GM23248 (cell line): ENCODE measurements at regions not wholly inside any gene's neighbourhood (a gene's known extent, or its start where the extent isn't known, plus 50 kb on each side); places are given as distances from the start of the nearest gene placed in this dataset.

ENCODE experiments used
- DNase-seq: peaks from one replicate; pipeline ENCODE4 v3.0.0-alpha.2; 2015
- H2AFZ ChIP-seq: fragments of 200-600 bp; sonication (generic); 2 replicates; pipeline ENCODE4 v1.6.1; 2016; ENCODE audit warnings: antibody characterized with exemption
- H3F3A ChIP-seq: fragments of 200-600 bp; sonication (generic); 2 replicates; pipeline ENCODE4 v1.6.1; 2016; ENCODE audit warnings: mild to moderate bottlenecking, antibody characterized with exemption, mixed run types; ENCODE audit not compliant: insufficient read depth
- H3K27ac ChIP-seq: fragments of 200-600 bp; sonication (generic); 2 replicates; pipeline ENCODE4 v1.5.1; 2016; ENCODE audit warnings: mild to moderate bottlenecking
- H3K27me3 ChIP-seq: fragments of 200-600 bp; sonication (generic); replicated peaks from 2 replicates; pipeline ENCODE4 v1.6.1; 2016; ENCODE audit warnings: mild to moderate bottlenecking; ENCODE audit not compliant: insufficient read depth
- H3K36me3 ChIP-seq: fragments of 200-600 bp; sonication (generic); 2 replicates; pipeline ENCODE4 v1.6.1; 2016; ENCODE audit warnings: low read depth, mild to moderate bottlenecking
- H3K4me1 ChIP-seq: fragments of 200-600 bp; sonication (generic); 2 replicates; pipeline ENCODE4 v1.6.1; 2016; ENCODE audit warnings: mild to moderate bottlenecking; ENCODE audit not compliant: insufficient read depth
- H3K4me2 ChIP-seq: fragments of 200-600 bp; sonication (generic); one replicate; pipeline ENCODE4 v1.6.1; 2016; ENCODE audit warnings: mild to moderate bottlenecking; ENCODE audit not compliant: unreplicated experiment
- H3K4me3 ChIP-seq: fragments of 200-600 bp; sonication (generic); 2 replicates; pipeline ENCODE4 v1.5.1; 2016; ENCODE audit warnings: mild to moderate bottlenecking
- H3K79me2 ChIP-seq: fragments of 200-600 bp; sonication (generic); 2 replicates; pipeline ENCODE4 v1.6.1; 2016; ENCODE audit warnings: mild to moderate bottlenecking; ENCODE audit not compliant: insufficient read depth
- H3K9ac ChIP-seq: fragments of 200-600 bp; sonication (generic); 2 replicates; pipeline ENCODE4 v1.6.1; 2016; ENCODE audit warnings: mild to moderate bottlenecking
- H3K9me2 ChIP-seq: fragments of 200-600 bp; sonication (generic); 2 replicates; pipeline ENCODE4 v1.6.1; 2016; ENCODE audit warnings: mixed run types, mild to moderate bottlenecking, moderate library complexity; ENCODE audit not compliant: insufficient read depth
- H3K9me3 ChIP-seq: fragments of 200-600 bp; sonication (generic); one replicate; pipeline ENCODE4 v1.6.1; 2017; ENCODE audit warnings: low read depth
- H4K20me1 ChIP-seq: fragments of 200-600 bp; sonication (generic); 2 replicates; pipeline ENCODE4 v1.6.0; 2016; ENCODE audit not compliant: insufficient read depth
- EZH2 ChIP-seq: fragments of 200-600 bp; sonication (generic); IDR thresholded peaks from 2 replicates; pipeline ENCODE4 v1.6.1; 2018; ENCODE audit warnings: antibody characterized with exemption, mild to moderate bottlenecking; ENCODE audit not compliant: insufficient read depth, poor library complexity, severe bottlenecking
- EZH2phosphoT487 ChIP-seq: fragments of 200-600 bp; sonication (generic); IDR thresholded peaks from 2 replicates; pipeline ENCODE4 v1.6.1; 2018; ENCODE audit warnings: antibody characterized with exemption, moderate library complexity, mild to moderate bottlenecking, low read depth; ENCODE audit not compliant: insufficient read depth
- WGBS, 2 experiments: methylation state at CpG; one replicate each; pipeline ENCODE4 v1.1.6; 2015 to 2017; ENCODE audit warnings: low lambda C conversion rate in 2 of 2, low coverage in 1 of 2; ENCODE audit errors: missing lambda C conversion rate in 2 of 2; 5-methylcytosine and 5-hydroxymethylcytosine counted together
- in situ Hi-C: fragments of 300-500 bp; cut with MboI; formaldehyde crosslinking; loops from 2 replicates; pipeline ENCODE4 v1.15.0; 2020

GRCh38 chr2:190811811-190812210 lies 68.8 kb upstream of the GLS start:
- TF ChIP-seq EZH2phosphoT487 = no peak
- no peak for TF ChIP-seq EZH2

GRCh38 chr2:190812506-190813294 lies 67.9 kb upstream of the GLS start:
- Histone ChIP-seq H3K27me3 (no peaks in the 10 kb centered on the region), H3K4me3 (no peak overlapping the region), H3K9me3 (no peaks in the 10 kb centered on the region), H3K4me2 (peak overlapping the region; percentile 33), H3K4me1 (peaks cover 36% of the 10 kb centered on the region), H3K27ac (peak overlapping the region; percentile 39), H3K9ac (no peak overlapping the region), H3F3A (peaks cover 5% of the 10 kb centered on the region), H3K79me2 (no peaks in the 10 kb centered on the region), H3K36me3 (no peaks in the 10 kb centered on the region), H3K9me2 (peaks cover 9% of the 10 kb centered on the region; the same call in 1 of the 2 replicates), H4K20me1 (no peaks in the 10 kb centered on the region), H2AFZ (peak overlapping the region; percentile 8; the same call in 1 of the 2 replicates)
- WGBS, 2 experiments = 87% methylated on average over 5 of the region's 5 CpGs
- no peak for TF ChIP-seq EZH2
- no peak for TF ChIP-seq EZH2phosphoT487
- in situ Hi-C loops = no loop called here
- DNase-seq = peak; percentile 66

More at GRCh38 chr2:190811811-190812210, 68.8 kb upstream of the GLS start:
- Histone ChIP-seq H3K9ac (no peak overlapping the region), H3K9me3 (no peaks in the 10 kb centered on the region), H3K27ac (no peak overlapping the region), H3K4me3 (no peak overlapping the region), H3K79me2 (no peaks in the 10 kb centered on the region), H3F3A (peaks cover 5% of the 10 kb centered on the region; the same call in 1 of the 2 replicates), H2AFZ (no peak overlapping the region), H3K27me3 (no peaks in the 10 kb centered on the region), H4K20me1 (no peaks in the 10 kb centered on the region), H3K36me3 (no peaks in the 10 kb centered on the region), H3K4me2 (no peak overlapping the region), H3K9me2 (peaks cover 9% of the 10 kb centered on the region; the same call in 1 of the 2 replicates), H3K4me1 (peaks cover 36% of the 10 kb centered on the region)
- no peak for DNase-seq
- in situ Hi-C loops = no loop called here

GRCh38 chr2:190815226-190815625 lies 65.4 kb upstream of the GLS start:
- no peak for DNase-seq
- no peaks in the 10 kb centered on the region for H3K36me3 ChIP-seq
- 56 to 57% methylated on average over 2 of the region's 2 CpGs for WGBS, 2 experiments
- H4K20me1 ChIP-seq = no peaks in the 10 kb centered on the region
- TF ChIP-seq EZH2phosphoT487 (no peak), EZH2 (no peak)
- peaks cover 19% of the 10 kb centered on the region for H3F3A ChIP-seq
- H3K9ac ChIP-seq = no peak overlapping the region
- no peak overlapping the region for H3K4me2 ChIP-seq
- no peak overlapping the region for H3K27ac ChIP-seq
- no peak overlapping the region for H3K4me3 ChIP-seq
- no peak overlapping the region for H2AFZ ChIP-seq
- H3K79me2 ChIP-seq = no peaks in the 10 kb centered on the region
- no peaks in the 10 kb centered on the region for H3K27me3 ChIP-seq
- in situ Hi-C loops = no loop called here
- peaks cover 37% of the 10 kb centered on the region for H3K4me1 ChIP-seq
- H3K9me2 ChIP-seq = peaks cover 9% of the 10 kb centered on the region; the same call in 1 of the 2 replicates
- no peaks in the 10 kb centered on the region for H3K9me3 ChIP-seq

- H3K36me3 ChIP-seq = no peaks in the 10 kb centered on the region
- H3K9me2 ChIP-seq = peaks cover 9% of the 10 kb centered on the region; the same call in 1 of the 2 replicates
- H2AFZ ChIP-seq = no peak overlapping the region
- H3K4me1 ChIP-seq = peaks cover 34% of the 10 kb centered on the region
- H3K4me3 ChIP-seq = no peak overlapping the region
- H3K27me3 ChIP-seq = no peaks in the 10 kb centered on the region
- H3K79me2 ChIP-seq = no peaks in the 10 kb centered on the region
- in situ Hi-C loops = no loop called here
- H3K9ac ChIP-seq = no peak overlapping the region
- DNase-seq = no peak
- peaks cover 33% of the 10 kb centered on the region for H3F3A ChIP-seq
- no peaks in the 10 kb centered on the region for H4K20me1 ChIP-seq
- no peak overlapping the region for H3K4me2 ChIP-seq
- no peak for TF ChIP-seq EZH2
- TF ChIP-seq EZH2phosphoT487 = no peak
- no peaks in the 10 kb centered on the region for H3K9me3 ChIP-seq
- H3K27ac ChIP-seq = no peak overlapping the region
Measured at GRCh38 chr2:190817082-190817481, 63.5 kb upstream of the GLS start.
